ENCODE measurements at regions not wholly inside any gene's neighbourhood (a gene's known extent, or its start where the extent isn't known, plus 50 kb on each side); places are given as distances from the start of the nearest gene placed in this dataset.

DNA sequence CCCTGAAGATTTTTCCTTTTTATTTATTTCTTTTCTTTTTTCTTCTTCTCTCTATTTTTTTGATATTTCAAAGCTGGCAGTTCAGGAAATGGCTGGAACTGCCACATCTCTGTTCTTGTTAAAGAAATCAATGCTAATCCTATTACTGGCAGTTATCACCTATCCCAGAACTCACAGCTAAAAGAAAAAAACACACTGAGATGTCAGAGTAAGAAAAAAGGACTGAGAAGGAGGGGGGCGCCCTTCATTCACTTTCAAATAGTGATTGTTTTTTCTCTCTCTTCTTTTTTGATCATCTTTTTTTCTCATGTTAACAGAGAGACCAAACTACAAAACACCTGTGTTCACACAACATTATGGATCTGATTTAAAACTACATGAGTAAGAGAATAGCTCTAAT lies 337.1 kb downstream of the IL20RB start:
- Histone ChIP-seq H3K27ac (no peak overlapping the region), H3K4me1 (no peaks in the 10 kb centered on the region), H3K27me3 (no peaks in the 10 kb centered on the region), H3K36me3 (no peaks in the 10 kb centered on the region), H3K9me3 (no peaks in the 10 kb centered on the region), H3K4me3 (no peak overlapping the region)
- DNase-seq (no peak), ATAC-seq (no peak)
- intact Hi-C loops (cut with DNase I): no loop called here
- TF ChIP-seq, protein P1, sequence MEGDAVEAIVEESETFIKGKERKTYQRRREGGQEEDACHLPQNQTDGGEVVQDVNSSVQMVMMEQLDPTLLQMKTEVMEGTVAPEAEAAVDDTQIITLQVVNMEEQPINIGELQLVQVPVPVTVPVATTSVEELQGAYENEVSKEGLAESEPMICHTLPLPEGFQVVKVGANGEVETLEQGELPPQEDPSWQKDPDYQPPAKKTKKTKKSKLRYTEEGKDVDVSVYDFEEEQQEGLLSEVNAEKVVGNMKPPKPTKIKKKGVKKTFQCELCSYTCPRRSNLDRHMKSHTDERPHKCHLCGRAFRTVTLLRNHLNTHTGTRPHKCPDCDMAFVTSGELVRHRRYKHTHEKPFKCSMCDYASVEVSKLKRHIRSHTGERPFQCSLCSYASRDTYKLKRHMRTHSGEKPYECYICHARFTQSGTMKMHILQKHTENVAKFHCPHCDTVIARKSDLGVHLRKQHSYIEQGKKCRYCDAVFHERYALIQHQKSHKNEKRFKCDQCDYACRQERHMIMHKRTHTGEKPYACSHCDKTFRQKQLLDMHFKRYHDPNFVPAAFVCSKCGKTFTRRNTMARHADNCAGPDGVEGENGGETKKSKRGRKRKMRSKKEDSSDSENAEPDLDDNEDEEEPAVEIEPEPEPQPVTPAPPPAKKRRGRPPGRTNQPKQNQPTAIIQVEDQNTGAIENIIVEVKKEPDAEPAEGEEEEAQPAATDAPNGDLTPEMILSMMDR (IDR thresholded peaks at IDR 0.05): no peak

DNA sequence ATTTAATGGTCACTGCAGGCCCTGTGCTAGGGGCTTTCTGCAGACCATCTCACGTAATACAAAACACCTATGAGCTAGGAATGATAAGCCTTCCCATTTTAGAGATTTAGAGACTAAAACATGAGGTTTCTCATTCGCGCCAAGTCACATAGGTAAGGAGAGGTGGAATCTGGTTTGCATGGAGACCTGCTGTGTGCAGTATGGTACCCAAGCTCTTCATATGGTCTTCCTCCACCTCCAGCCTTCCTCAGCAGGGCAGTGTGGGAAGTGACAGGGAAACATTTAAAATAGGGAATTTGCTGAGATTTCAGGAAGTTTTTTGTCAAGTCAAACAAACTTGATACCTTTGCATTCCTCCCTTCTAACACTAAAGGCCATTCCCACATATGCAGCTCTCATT lies 337.6 kb downstream of the IL20RB start:
- DNase-seq (no peak), ATAC-seq (no peak)
- intact Hi-C loops (cut with DNase I): no loop called here

DNA sequence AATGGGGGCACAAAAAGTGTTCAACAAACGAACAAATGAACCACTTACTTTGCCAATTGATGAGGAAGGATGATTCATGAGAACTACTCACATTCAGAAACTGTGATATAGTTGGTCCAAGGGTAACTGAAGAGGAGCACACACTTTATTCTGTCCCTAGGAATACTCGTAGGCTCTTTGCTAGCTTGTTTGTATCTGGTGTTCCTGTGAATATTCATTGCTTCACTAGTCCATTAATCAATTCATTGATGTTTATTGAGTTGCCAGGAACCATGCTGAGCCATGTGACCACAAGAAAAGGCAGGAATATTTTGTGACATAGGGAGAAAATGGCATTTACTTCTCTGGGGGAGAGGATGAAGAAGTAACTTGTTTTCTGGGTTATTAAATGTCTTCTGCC lies 338.3 kb downstream of the IL20RB start:
- H3K4me3 ChIP-seq: no peak overlapping the region
- no peak for ATAC-seq
- H3K9me3 ChIP-seq: no peaks in the 10 kb centered on the region

More for the DNA sequence above, 337.6 kb downstream of the IL20RB start:
- Histone ChIP-seq H3K9me3 (no peaks in the 10 kb centered on the region), H3K36me3 (no peaks in the 10 kb centered on the region), H3K4me3 (no peak overlapping the region), H3K27me3 (no peaks in the 10 kb centered on the region), H3K27ac (no peak overlapping the region), H3K4me1 (no peaks in the 10 kb centered on the region)
- TF ChIP-seq, protein P1 (IDR thresholded peaks at IDR 0.05): no peak

DNA sequence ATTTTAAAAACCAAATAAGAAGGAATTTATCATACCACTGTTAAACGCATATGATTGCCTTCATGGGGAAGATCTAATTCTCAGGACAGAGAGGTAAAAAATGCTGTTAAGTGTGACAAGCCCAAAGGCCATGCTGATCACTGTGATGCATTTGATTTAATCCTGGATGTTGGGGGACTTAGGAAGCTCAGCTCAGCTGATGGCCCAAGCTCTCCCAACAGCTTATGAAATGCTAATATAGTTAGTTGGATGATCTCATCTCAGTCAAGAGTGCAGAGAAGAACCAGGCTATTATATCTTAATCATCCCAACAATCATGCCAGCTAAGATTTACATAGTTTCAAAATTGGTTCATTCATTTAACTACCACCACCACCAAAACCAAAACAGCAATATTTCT lies 340.0 kb downstream of the IL20RB start:
- Histone ChIP-seq H3K4me3 (no peak overlapping the region), H3K27me3 (no peaks in the 10 kb centered on the region), H3K36me3 (no peaks in the 10 kb centered on the region), H3K4me1 (no peaks in the 10 kb centered on the region), H3K27ac (no peak overlapping the region), H3K9me3 (no peaks in the 10 kb centered on the region)
- intact Hi-C loops (cut with DNase I): no loop called here
- TF ChIP-seq, protein P1 (IDR thresholded peaks at IDR 0.05): no peak
- no peak for ATAC-seq
- no peak for DNase-seq

More for the DNA sequence above, 338.3 kb downstream of the IL20RB start:
- H3K36me3 ChIP-seq: no peaks in the 10 kb centered on the region
- intact Hi-C loops (cut with DNase I): no loop called here
- no peaks in the 10 kb centered on the region for H3K4me1 ChIP-seq
- TF ChIP-seq, protein P1 (IDR thresholded peaks at IDR 0.05): no peak
- DNase-seq: no peak
- no peaks in the 10 kb centered on the region for H3K27me3 ChIP-seq
- no peak overlapping the region for H3K27ac ChIP-seq

DNA sequence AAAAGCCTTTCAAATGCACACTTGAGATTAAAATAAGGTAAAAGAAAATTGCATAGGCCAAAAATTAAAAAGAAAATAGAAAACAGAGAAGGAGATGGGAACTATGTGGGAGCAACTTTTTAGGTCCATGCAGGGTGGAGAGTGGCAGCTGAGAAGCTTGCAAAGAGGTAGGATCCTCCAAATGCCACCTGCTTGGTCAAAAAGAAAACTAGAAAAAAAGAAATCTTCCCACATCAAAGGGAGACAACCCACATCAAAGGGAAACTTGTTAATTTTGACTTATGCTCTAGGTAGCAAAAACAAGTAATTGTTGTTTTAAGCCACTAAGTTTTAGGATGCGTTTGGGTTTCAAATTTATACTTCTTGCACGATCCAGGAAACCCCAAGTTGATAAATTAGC lies 342.9 kb downstream of the IL20RB start:
- H3K4me1 ChIP-seq: no peaks in the 10 kb centered on the region
- intact Hi-C loops (cut with DNase I): no loop called here
- no peak for DNase-seq
- H3K27me3 ChIP-seq: no peaks in the 10 kb centered on the region
- no peaks in the 10 kb centered on the region for H3K36me3 ChIP-seq
- H3K9me3 ChIP-seq: peaks cover 0 to 2% of the 10 kb centered on the region in 2 donors
- no peak overlapping the region for H3K27ac ChIP-seq
- no peak for ATAC-seq
- TF ChIP-seq, protein P1 (IDR thresholded peaks at IDR 0.05): no peak
- no peak overlapping the region for H3K4me3 ChIP-seq
